HG03103 (cell line): ENCODE measurements at regions not wholly inside any gene's neighbourhood (a gene's known extent, or its start where the extent isn't known, plus 50 kb on each side); places are given as distances from the start of the nearest gene placed in this dataset.

Experiments used
- ATAC-seq: cut with Tn5 transposase; IDR thresholded peaks from one replicate; pipeline ENCODE4 v1.9.1; 2021; ENCODE audit warnings: low read depth; ENCODE audit not compliant: unreplicated experiment

DNA sequence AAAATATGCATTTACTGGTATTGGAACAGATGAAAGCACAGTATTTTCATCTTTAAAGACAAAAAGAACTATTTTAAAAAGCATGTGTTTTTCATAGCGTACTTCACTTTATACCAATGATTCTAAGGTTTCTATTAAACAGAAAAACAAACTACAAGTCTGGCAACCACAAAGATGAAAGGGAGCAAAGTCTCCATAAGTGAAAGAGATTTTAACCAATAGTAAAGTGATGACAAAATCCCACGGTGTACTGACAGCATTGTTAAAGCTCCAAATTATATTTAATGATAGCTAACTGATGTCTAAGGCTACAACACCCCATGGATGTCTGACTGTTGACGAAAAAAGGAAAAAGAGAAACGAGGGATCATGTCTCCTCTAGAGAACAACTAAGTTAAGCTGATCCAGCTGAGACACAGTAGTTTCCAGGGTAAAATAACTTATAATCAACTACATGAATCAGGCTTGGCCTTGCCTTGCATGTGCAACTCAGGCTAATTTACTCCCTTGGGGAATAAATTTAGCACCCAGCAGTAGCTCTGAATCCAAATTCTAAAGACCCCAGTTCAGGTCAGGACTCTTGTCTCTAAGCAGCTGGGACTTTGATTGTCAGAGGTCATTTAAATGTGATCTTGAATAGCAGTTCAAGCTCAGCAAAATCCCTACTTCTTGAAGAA, 56.0 kb upstream of the TAB2 start:
- no peak for ATAC-seq

- ATAC-seq: no peak
Observed at GRCh38 chr6:149263321-149263720, 54.2 kb upstream of the TAB2 start.

- ATAC-seq: no peak
Observed at GRCh38 chr6:149264629-149265028, 52.9 kb upstream of the TAB2 start.

GRCh38 chr6:149265945-149266344, 51.6 kb upstream of the TAB2 start:
- no peak for ATAC-seq

GRCh38 chr6:149266659-149267058, 50.9 kb upstream of the TAB2 start:
- ATAC-seq: peak; percentile 76

DNA sequence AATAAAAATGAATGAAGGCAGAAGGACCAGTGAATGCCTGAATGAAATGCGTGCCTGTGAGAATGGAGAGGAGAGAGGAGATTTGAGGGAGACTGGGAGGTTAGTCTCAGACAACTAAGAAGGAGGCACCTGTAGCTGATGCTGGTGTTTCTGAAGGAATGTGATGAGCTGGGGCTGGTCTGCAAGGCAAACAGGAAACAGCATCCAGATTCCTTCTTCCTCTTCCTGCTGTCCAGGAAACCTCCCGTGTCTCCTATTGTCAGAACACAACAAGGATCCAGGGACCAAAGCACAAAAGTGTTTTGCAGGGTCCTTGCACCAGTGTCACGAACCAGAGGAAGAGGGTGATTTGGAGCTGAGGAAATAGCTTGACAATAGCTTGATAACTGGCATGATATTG, 50.4 kb upstream of the TAB2 start:
- no peak for ATAC-seq

DNA sequence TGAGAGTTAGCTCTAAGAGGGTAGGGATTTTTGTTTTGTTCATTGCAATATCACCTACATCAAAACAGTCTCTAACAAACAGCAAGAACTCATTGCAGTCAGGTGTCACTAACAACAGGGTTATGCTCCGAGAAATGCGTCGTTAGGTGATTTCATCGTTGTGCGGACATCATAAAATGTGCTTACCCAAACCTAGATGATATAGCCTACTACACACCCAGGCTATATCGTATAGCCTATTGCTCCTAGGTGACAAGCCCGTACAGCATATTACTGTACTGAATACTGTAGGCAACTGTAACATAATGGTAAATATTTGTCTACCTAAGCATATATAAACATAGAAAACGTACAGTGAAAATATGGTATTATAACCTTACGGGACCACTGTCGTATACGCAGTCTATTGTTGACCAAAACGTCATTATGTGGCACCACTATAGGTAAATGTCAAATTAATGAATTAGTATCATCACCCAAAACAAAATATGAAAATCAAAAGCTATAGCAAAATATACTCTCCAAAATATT, 49.9 kb upstream of the TAB2 start:
- no peak for ATAC-seq
